ENCODE measurements at regions not wholly inside any gene's neighbourhood (a gene's known extent, or its start where the extent isn't known, plus 50 kb on each side); places are given as distances from the start of the nearest gene placed in this dataset.

- TF ChIP-seq CTCF (IDR thresholded peaks at IDR 0.05; ENCODE audit: borderline replicate concordance, extremely low read depth, insufficient read depth) = no peak
- Histone ChIP-seq H3K4me3 (ENCODE audit: low read length in 3 of 3) (no peak overlapping the region), H3K9ac (ENCODE audit: low read length in 3 of 3) (no peak overlapping the region), H3K27me3 (ENCODE audit: control insufficient read depth, insufficient read depth, low read length) (no peaks in the 10 kb centered on the region), H3K4me1 (ENCODE audit: control insufficient read depth in 2 of 3, insufficient read depth in 2 of 3, low read depth in 1 of 3, low read length in 3 of 3) (no peaks in the 10 kb centered on the region), H3K27ac (ENCODE audit: low read depth in 2 of 2, low read length in 2 of 2) (no peak overlapping the region), H3K36me3 (ENCODE audit: control insufficient read depth in 2 of 3, insufficient read depth in 3 of 3, low read length in 3 of 3) (no peaks in the 10 kb centered on the region), H3K9me3 (ENCODE audit: control insufficient read depth in 2 of 3, insufficient read depth in 1 of 3, low read length in 3 of 3) (no peaks in the 10 kb centered on the region)
- intact Hi-C loops (cut with DNase I) = no loop called here
- FAIRE-seq (no peak), DNase-seq (peak in 1 of 5 donors; percentile 13)
Measured at GRCh38 chr1:115233598-115233997, 104.5 kb downstream of the NGF start.

- no peak for TF ChIP-seq CTCF (IDR thresholded peaks at IDR 0.05; ENCODE audit: borderline replicate concordance, extremely low read depth, insufficient read depth)
- Histone ChIP-seq H3K9ac (ENCODE audit: low read length in 3 of 3) (no peak overlapping the region), H3K27me3 (ENCODE audit: control insufficient read depth, insufficient read depth, low read length) (no peaks in the 10 kb centered on the region), H3K36me3 (ENCODE audit: control insufficient read depth in 2 of 3, insufficient read depth in 3 of 3, low read length in 3 of 3) (no peaks in the 10 kb centered on the region), H3K4me1 (ENCODE audit: control insufficient read depth in 2 of 3, insufficient read depth in 2 of 3, low read depth in 1 of 3, low read length in 3 of 3) (no peaks in the 10 kb centered on the region), H3K9me3 (ENCODE audit: control insufficient read depth in 2 of 3, insufficient read depth in 1 of 3, low read length in 3 of 3) (no peaks in the 10 kb centered on the region), H3K27ac (ENCODE audit: low read depth in 2 of 2, low read length in 2 of 2) (no peak overlapping the region), H3K4me3 (ENCODE audit: low read length in 3 of 3) (no peak overlapping the region)
- DNase-seq (no peak), FAIRE-seq (no peak)
- intact Hi-C loops (cut with DNase I) = no loop called here
Measured at GRCh38 chr1:115230281-115230680, 107.8 kb downstream of the NGF start.

- Histone ChIP-seq H3K9ac (ENCODE audit: low read length in 3 of 3) (no peak overlapping the region), H3K4me1 (ENCODE audit: control insufficient read depth in 2 of 3, insufficient read depth in 2 of 3, low read depth in 1 of 3, low read length in 3 of 3) (no peaks in the 10 kb centered on the region), H3K4me3 (ENCODE audit: low read length in 3 of 3) (no peak overlapping the region), H3K27ac (ENCODE audit: low read depth in 2 of 2, low read length in 2 of 2) (no peak overlapping the region), H3K9me3 (ENCODE audit: control insufficient read depth in 2 of 3, insufficient read depth in 1 of 3, low read length in 3 of 3) (no peaks in the 10 kb centered on the region), H3K27me3 (ENCODE audit: control insufficient read depth, insufficient read depth, low read length) (no peaks in the 10 kb centered on the region), H3K36me3 (ENCODE audit: control insufficient read depth in 2 of 3, insufficient read depth in 3 of 3, low read length in 3 of 3) (no peaks in the 10 kb centered on the region)
- FAIRE-seq (no peak), DNase-seq (no peak)
- no peak for TF ChIP-seq CTCF (IDR thresholded peaks at IDR 0.05; ENCODE audit: borderline replicate concordance, extremely low read depth, insufficient read depth)
- intact Hi-C loops (cut with DNase I) = no loop called here
Measured at GRCh38 chr1:115229016-115229415, 109.0 kb downstream of the NGF start.

GRCh38 chr1:115228191-115228590 is 109.9 kb downstream of the NGF start:
- no peak for TF ChIP-seq CTCF (IDR thresholded peaks at IDR 0.05; ENCODE audit: borderline replicate concordance, extremely low read depth, insufficient read depth)
- intact Hi-C loops (cut with DNase I) = no loop called here
- H3K9me3 ChIP-seq (ENCODE audit: control insufficient read depth in 2 of 3, insufficient read depth in 1 of 3, low read length in 3 of 3) = no peaks in the 10 kb centered on the region
- H3K4me3 ChIP-seq (ENCODE audit: low read length in 3 of 3) = no peak overlapping the region
- H3K27ac ChIP-seq (ENCODE audit: low read depth in 2 of 2, low read length in 2 of 2) = no peak overlapping the region
- DNase-seq (no peak), FAIRE-seq (no peak)
- H3K4me1 ChIP-seq (ENCODE audit: control insufficient read depth in 2 of 3, insufficient read depth in 2 of 3, low read depth in 1 of 3, low read length in 3 of 3) = no peaks in the 10 kb centered on the region
- H3K27me3 ChIP-seq (ENCODE audit: control insufficient read depth, insufficient read depth, low read length) = no peaks in the 10 kb centered on the region
- no peaks in the 10 kb centered on the region for H3K36me3 ChIP-seq (ENCODE audit: control insufficient read depth in 2 of 3, insufficient read depth in 3 of 3, low read length in 3 of 3)
- H3K9ac ChIP-seq (ENCODE audit: low read length in 3 of 3) = no peak overlapping the region

All from kidney (tissue), 13 donors.